Keratinocyte (primary cell): ENCODE measurements at regions not wholly inside any gene's neighbourhood (a gene's known extent, or its start where the extent isn't known, plus 50 kb on each side); places are given as distances from the start of the nearest gene placed in this dataset.

ENCODE experiments used
- DNase-seq: peaks from one replicate; pipeline ENCODE4 v3.0.0-alpha.2; 2011; ENCODE audit warnings: low read depth, missing footprints, low spot score
- FAIRE-seq: peaks from 2 replicates; lab custom pipeline; 2011; peaks lifted over from hg19 to GRCh38; lab: Jason Lieb, UNC
- H2AFZ ChIP-seq: 2 replicates; pipeline ENCODE4 v1.6.0; 2012; ENCODE audit warnings: low read length, control low read depth, inconsistent platforms; ENCODE audit not compliant: control insufficient read depth
- H3K27ac ChIP-seq: 2 replicates; pipeline ENCODE4 v1.5.1; 2011; ENCODE audit warnings: low read length; ENCODE audit not compliant: control insufficient read depth, insufficient read depth
- H3K27me3 ChIP-seq: 3 replicates; pipeline ENCODE4 v1.6.0; 2011; ENCODE audit warnings: low read length; ENCODE audit not compliant: control insufficient read depth, insufficient read depth; ENCODE audit errors: extremely low read depth
- H3K36me3 ChIP-seq, 2 experiments: 2 replicates in 1 of 2; 3 replicates in 1 of 2; pipeline ENCODE4 v1.5.1; 2011; ENCODE audit warnings: low read length in 2 of 2, mild to moderate bottlenecking in 1 of 2; ENCODE audit not compliant: control insufficient read depth in 2 of 2, insufficient read depth in 2 of 2; ENCODE audit errors: extremely low read depth in 1 of 2
- H3K4me1 ChIP-seq: 3 replicates; pipeline ENCODE4 v1.5.1; 2011; ENCODE audit warnings: low read length; ENCODE audit not compliant: control insufficient read depth, insufficient read depth; ENCODE audit errors: extremely low read depth
- H3K4me2 ChIP-seq: 3 replicates; pipeline ENCODE4 v1.6.0; 2011; ENCODE audit warnings: low read depth, low read length; ENCODE audit not compliant: control insufficient read depth, insufficient read depth; ENCODE audit errors: extremely low read depth
- H3K4me3 ChIP-seq, 3 experiments: fragments of 200-600 bp in 1 of 3; sonication (generic) in 1 of 3; 2 replicates in 2 of 3; 3 replicates in 1 of 3; pipeline ENCODE4 v1.5.1; 2011 to 2016; ENCODE audit warnings: low read length in 3 of 3, mild to moderate bottlenecking in 3 of 3, control low read depth in 2 of 3, inconsistent platforms in 1 of 3, low read depth in 1 of 3, mixed read lengths in 1 of 3, mixed run types in 1 of 3, moderate library complexity in 1 of 3; ENCODE audit not compliant: control insufficient read depth in 2 of 3, insufficient read depth in 2 of 3; ENCODE audit errors: extremely low read depth in 1 of 3
- H3K79me2 ChIP-seq: 2 replicates; pipeline ENCODE4 v1.6.0; 2012; ENCODE audit warnings: low read length; ENCODE audit not compliant: control insufficient read depth, insufficient read depth
- H3K9ac ChIP-seq: 3 replicates; pipeline ENCODE4 v1.6.0; 2011; ENCODE audit warnings: low read length; ENCODE audit not compliant: control insufficient read depth, insufficient read depth; ENCODE audit errors: extremely low read depth
- H3K9me1 ChIP-seq: 3 replicates; pipeline ENCODE4 v1.6.0; 2011; ENCODE audit warnings: low read length; ENCODE audit not compliant: control insufficient read depth, insufficient read depth; ENCODE audit errors: extremely low read depth
- H3K9me3 ChIP-seq: 2 replicates; pipeline ENCODE4 v1.5.1; 2012; ENCODE audit warnings: low read depth, low read length; ENCODE audit not compliant: control insufficient read depth
- H4K20me1 ChIP-seq: 3 replicates; pipeline ENCODE4 v1.6.0; 2011; ENCODE audit warnings: low read length; ENCODE audit not compliant: control insufficient read depth, insufficient read depth; ENCODE audit errors: extremely low read depth
- CTCF ChIP-seq, 3 experiments: IDR thresholded peaks in 1 of 3; conservative IDR thresholded peaks in 1 of 3; optimal IDR thresholded peaks in 1 of 3; 2 replicates in 2 of 3; 3 replicates in 1 of 3; pipeline versions ENCODE3 to v1.5.1; 2011; ENCODE audit warnings: low read length in 3 of 3, mild to moderate bottlenecking in 3 of 3, moderate library complexity in 2 of 3, control low read depth in 1 of 3, inconsistent platforms in 1 of 3; ENCODE audit not compliant: insufficient read depth in 2 of 3; ENCODE audit errors: extremely low read depth in 1 of 3
- EZH2 ChIP-seq: IDR thresholded peaks from one replicate; pipeline ENCODE4 v1.6.1; 2012; ENCODE audit warnings: inconsistent platforms, mild to moderate bottlenecking, low read length, moderate library complexity
- dilution Hi-C: fragments of 300-500 bp; cut with MboI; formaldehyde crosslinking; loops from one replicate; pipeline ENCODE4 v1.7.0; 2020; ENCODE audit warnings: low sequenced_read_pairs; ENCODE audit not compliant: extremely low pct_ligation_motif_present

- Histone ChIP-seq H3K4me1 (no peaks in the 10 kb centered on the region), H3K9me1 (no peaks in the 10 kb centered on the region), H3K27ac (no peak overlapping the region), H3K79me2 (no peaks in the 10 kb centered on the region), H3K9me3 (peaks cover 2% of the 10 kb centered on the region), H3K4me2 (no peak overlapping the region), H3K4me3 (no peak overlapping the region), H3K36me3 (no peaks in the 10 kb centered on the region), H2AFZ (no peak overlapping the region), H3K9ac (no peak overlapping the region), H3K27me3 (no peaks in the 10 kb centered on the region), H4K20me1 (no peaks in the 10 kb centered on the region)
- dilution Hi-C loops: no loop called here
- FAIRE-seq: no peak
- no peak for TF ChIP-seq EZH2
- TF ChIP-seq CTCF (optimal IDR thresholded peaks at IDR 0.05 in 1 of 3, IDR thresholded peaks at IDR 0.05 in 1 of 3, conservative IDR thresholded peaks at IDR 0.05 in 1 of 3; ENCODE audit: extremely low read depth in 1 of 3, insufficient read depth in 2 of 3, low read length in 3 of 3): no peak
- no peak for DNase-seq
Observed at GRCh38 chr9:102032614-102033013, 294.2 kb upstream of the GRIN3A start.

GRCh38 chr9:102000956-102001355 lies 262.5 kb upstream of the GRIN3A start:
- no peak overlapping the region for H2AFZ ChIP-seq
- no peak overlapping the region for H3K27ac ChIP-seq
- no peaks in the 10 kb centered on the region for H3K36me3 ChIP-seq
- H3K9me3 ChIP-seq: no peaks in the 10 kb centered on the region
- no peak overlapping the region for H3K4me2 ChIP-seq
- DNase-seq (no peak), FAIRE-seq (no peak)
- no peaks in the 10 kb centered on the region for H3K9me1 ChIP-seq
- dilution Hi-C loops: no loop called here
- H3K9ac ChIP-seq: no peak overlapping the region
- no peaks in the 10 kb centered on the region for H3K4me1 ChIP-seq
- TF ChIP-seq CTCF (optimal IDR thresholded peaks at IDR 0.05 in 1 of 3, IDR thresholded peaks at IDR 0.05 in 1 of 3, conservative IDR thresholded peaks at IDR 0.05 in 1 of 3; ENCODE audit: extremely low read depth in 1 of 3, insufficient read depth in 2 of 3, low read length in 3 of 3) (no peak), EZH2 (no peak)
- no peaks in the 10 kb centered on the region for H3K27me3 ChIP-seq
- no peak overlapping the region for H3K4me3 ChIP-seq
- H3K79me2 ChIP-seq: no peaks in the 10 kb centered on the region
- H4K20me1 ChIP-seq: no peaks in the 10 kb centered on the region
